Caco-2 (cell line): ENCODE measurements at regions not wholly inside any gene's neighbourhood (a gene's known extent, or its start where the extent isn't known, plus 50 kb on each side); places are given as distances from the start of the nearest gene placed in this dataset.

ENCODE experiments used
- BruUV-seq: library from RNA; stranded (reverse); fragments of 400-500 nt; replicated peaks from 2 replicates; lab custom pipeline; 2021; lab: Mats Ljungman, UMichigan
- CTCF ChIA-PET: fragments of 300-600 bp; sonication (Branson Sonifier 250); formaldehyde crosslinking; loops from one replicate; lab custom pipeline; 2022; ENCODE audit warnings: antibody characterized with exemption; lab: Charles Lee
- POLR2A ChIA-PET: fragments of 300-600 bp; sonication (Branson Sonifier 250); formaldehyde crosslinking; loops from one replicate; lab custom pipeline; 2022; ENCODE audit warnings: antibody characterized with exemption; lab: Charles Lee
- DNase-seq, 2 experiments: peaks; one replicate each; pipeline versions ENCODE4 v3.0.0 to v3.0.0-alpha.2; 2020 to 2022
- H3K27me3 ChIP-seq: replicated peaks from 2 replicates; pipeline ENCODE4 v1.6.0; 2011; ENCODE audit warnings: low read length; ENCODE audit not compliant: control insufficient read depth, insufficient read depth
- H3K36me3 ChIP-seq: 2 replicates; pipeline ENCODE4 v1.5.1; 2011; ENCODE audit warnings: low read length; ENCODE audit not compliant: control insufficient read depth, insufficient read depth
- H3K4me1 ChIP-seq: fragments of 250-450 bp; sonication (Bioruptor Pico); 2 replicates; pipeline ENCODE4 v1.5.1; 2020; ENCODE audit warnings: mild to moderate bottlenecking
- H3K4me3 ChIP-seq: 2 replicates; pipeline ENCODE4 v1.5.1; 2011; ENCODE audit warnings: low read depth, mild to moderate bottlenecking, control low read depth, low read length
- H3K9me3 ChIP-seq: fragments of 250-450 bp; sonication (Bioruptor Pico); 2 replicates; pipeline ENCODE4 v1.5.1; 2020; ENCODE audit warnings: mild to moderate bottlenecking, moderate library complexity
- H3K27ac Mint-ChIP-seq: one replicate; pipeline ENCODE4 v1.8.0; 2022; ENCODE audit warnings: mixed read lengths; ENCODE audit not compliant: unreplicated experiment
- H3K27me3 Mint-ChIP-seq: one replicate; pipeline ENCODE4 v1.8.0; 2022; ENCODE audit warnings: mixed read lengths; ENCODE audit not compliant: insufficient read depth, unreplicated experiment
- H3K36me3 Mint-ChIP-seq: one replicate; pipeline ENCODE4 v1.8.0; 2022; ENCODE audit warnings: mild to moderate bottlenecking, mixed read lengths; ENCODE audit not compliant: insufficient read depth, unreplicated experiment
- H3K4me1 Mint-ChIP-seq: one replicate; pipeline ENCODE4 v1.8.0; 2022; ENCODE audit warnings: low read depth, mixed read lengths; ENCODE audit not compliant: unreplicated experiment
- H3K4me3 Mint-ChIP-seq: one replicate; pipeline ENCODE4 v1.8.0; 2022; ENCODE audit warnings: mild to moderate bottlenecking, moderate library complexity, mixed read lengths; ENCODE audit not compliant: unreplicated experiment
- H3K9me3 Mint-ChIP-seq: one replicate; pipeline ENCODE4 v1.8.0; 2022; ENCODE audit warnings: mixed read lengths; ENCODE audit not compliant: unreplicated experiment
- intact Hi-C: fragments of 100-400 bp; cut with micrococcal nuclease; formaldehyde crosslinking; loops from one replicate; pipeline ENCODE4 v1.10.0; 2022; ENCODE audit not compliant: unreplicated experiment
- TF ChIP-seq, protein P1 (sequence below), 2 experiments: fragments of 200-600 bp in 1 of 2; IDR thresholded peaks; 1 replicate in 1 of 2; 2 replicates in 1 of 2; pipeline versions ENCODE4 v1.5.1 to v1.8.0; 2011 to 2022; ENCODE audit warnings: antibody characterized with exemption in 1 of 2, control low read depth in 1 of 2, inconsistent platforms in 1 of 2, low read depth in 1 of 2, low read length in 1 of 2, mild to moderate bottlenecking in 1 of 2, moderate library complexity in 1 of 2; ENCODE audit not compliant: insufficient read depth in 1 of 2, severe bottlenecking in 1 of 2, unreplicated experiment in 1 of 2

DNA sequence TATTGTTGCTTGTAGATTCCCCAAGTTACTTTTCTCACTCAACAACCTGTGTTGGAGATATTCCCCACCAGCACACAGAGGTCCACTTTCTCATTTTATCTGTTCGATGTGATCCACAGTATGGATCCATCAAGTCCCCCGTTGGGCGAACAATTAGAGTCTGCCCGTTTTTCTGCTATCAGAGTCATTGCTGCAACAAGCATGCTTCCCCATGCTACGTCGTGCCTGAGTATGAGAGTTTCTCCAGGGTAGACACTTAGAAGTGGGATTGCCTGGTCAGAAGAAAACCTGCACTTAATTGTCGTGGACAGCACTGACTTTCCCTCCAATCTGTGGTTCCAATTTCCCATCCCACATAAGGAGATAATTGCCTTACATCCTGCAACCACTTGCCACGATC lies 62.7 kb upstream of the SHOX start:
- CTCF ChIA-PET: no interaction called here

DNA sequence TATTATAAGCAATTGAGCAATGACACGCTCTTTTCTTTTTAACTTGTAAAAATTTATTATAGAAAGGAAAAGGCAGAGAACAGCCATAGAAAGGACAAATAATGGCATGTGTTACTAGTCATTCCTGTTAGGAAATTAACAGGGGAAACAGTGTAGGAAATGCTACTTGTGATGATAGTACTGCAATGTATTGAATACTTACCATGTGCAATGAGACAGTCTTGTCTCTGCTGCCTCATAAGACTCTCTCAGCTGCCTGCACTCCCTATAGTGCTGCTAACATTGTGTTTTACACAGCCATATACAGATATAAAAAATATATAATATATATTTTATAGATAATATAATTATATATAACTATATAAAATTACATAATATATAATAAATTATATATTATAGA lies 62.3 kb upstream of the SHOX start:
- intact Hi-C loops: no loop called here
- H3K27ac Mint-ChIP-seq: no peak overlapping the region
- no peak overlapping the region for H3K4me3 Mint-ChIP-seq
- no peaks in the 10 kb centered on the region for H3K27me3 Mint-ChIP-seq
- Histone ChIP-seq H3K4me3 (no peak overlapping the region), H3K36me3 (no peaks in the 10 kb centered on the region), H3K9me3 (no peaks in the 10 kb centered on the region), H3K4me1 (no peaks in the 10 kb centered on the region), H3K27me3 (no peaks in the 10 kb centered on the region)
- BruUV-seq: no TSS peak
- TF ChIP-seq, protein P1, sequence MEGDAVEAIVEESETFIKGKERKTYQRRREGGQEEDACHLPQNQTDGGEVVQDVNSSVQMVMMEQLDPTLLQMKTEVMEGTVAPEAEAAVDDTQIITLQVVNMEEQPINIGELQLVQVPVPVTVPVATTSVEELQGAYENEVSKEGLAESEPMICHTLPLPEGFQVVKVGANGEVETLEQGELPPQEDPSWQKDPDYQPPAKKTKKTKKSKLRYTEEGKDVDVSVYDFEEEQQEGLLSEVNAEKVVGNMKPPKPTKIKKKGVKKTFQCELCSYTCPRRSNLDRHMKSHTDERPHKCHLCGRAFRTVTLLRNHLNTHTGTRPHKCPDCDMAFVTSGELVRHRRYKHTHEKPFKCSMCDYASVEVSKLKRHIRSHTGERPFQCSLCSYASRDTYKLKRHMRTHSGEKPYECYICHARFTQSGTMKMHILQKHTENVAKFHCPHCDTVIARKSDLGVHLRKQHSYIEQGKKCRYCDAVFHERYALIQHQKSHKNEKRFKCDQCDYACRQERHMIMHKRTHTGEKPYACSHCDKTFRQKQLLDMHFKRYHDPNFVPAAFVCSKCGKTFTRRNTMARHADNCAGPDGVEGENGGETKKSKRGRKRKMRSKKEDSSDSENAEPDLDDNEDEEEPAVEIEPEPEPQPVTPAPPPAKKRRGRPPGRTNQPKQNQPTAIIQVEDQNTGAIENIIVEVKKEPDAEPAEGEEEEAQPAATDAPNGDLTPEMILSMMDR (IDR thresholded peaks at IDR 0.05; ENCODE audit: insufficient read depth in 1 of 2, low read depth in 1 of 2, low read length in 1 of 2, severe bottlenecking in 1 of 2, unreplicated experiment in 1 of 2): no peak
- no peaks in the 10 kb centered on the region for H3K36me3 Mint-ChIP-seq
- CTCF ChIA-PET: no interaction called here
- POLR2A ChIA-PET: no interaction called here
- no peaks in the 10 kb centered on the region for H3K4me1 Mint-ChIP-seq
- DNase-seq: no peak
- H3K9me3 Mint-ChIP-seq: peaks cover 24% of the 10 kb centered on the region

More for the DNA sequence above, 62.7 kb upstream of the SHOX start:
- no peaks in the 10 kb centered on the region for H3K36me3 ChIP-seq
- H3K27ac Mint-ChIP-seq: no peak overlapping the region
- no peak for DNase-seq
- no peaks in the 10 kb centered on the region for H3K27me3 ChIP-seq
- no TSS peak for BruUV-seq
- no peak overlapping the region for H3K4me3 ChIP-seq
- H3K9me3 ChIP-seq: no peaks in the 10 kb centered on the region
- H3K4me1 ChIP-seq: no peaks in the 10 kb centered on the region
- no peak overlapping the region for H3K4me3 Mint-ChIP-seq
- peaks cover 24% of the 10 kb centered on the region for H3K9me3 Mint-ChIP-seq
- H3K4me1 Mint-ChIP-seq: no peaks in the 10 kb centered on the region
- intact Hi-C loops: no loop called here
- no peaks in the 10 kb centered on the region for H3K36me3 Mint-ChIP-seq
- TF ChIP-seq, protein P1 (IDR thresholded peaks at IDR 0.05; ENCODE audit: insufficient read depth in 1 of 2, low read depth in 1 of 2, low read length in 1 of 2, severe bottlenecking in 1 of 2, unreplicated experiment in 1 of 2): no peak
- H3K27me3 Mint-ChIP-seq: no peaks in the 10 kb centered on the region
- POLR2A ChIA-PET: no interaction called here

DNA sequence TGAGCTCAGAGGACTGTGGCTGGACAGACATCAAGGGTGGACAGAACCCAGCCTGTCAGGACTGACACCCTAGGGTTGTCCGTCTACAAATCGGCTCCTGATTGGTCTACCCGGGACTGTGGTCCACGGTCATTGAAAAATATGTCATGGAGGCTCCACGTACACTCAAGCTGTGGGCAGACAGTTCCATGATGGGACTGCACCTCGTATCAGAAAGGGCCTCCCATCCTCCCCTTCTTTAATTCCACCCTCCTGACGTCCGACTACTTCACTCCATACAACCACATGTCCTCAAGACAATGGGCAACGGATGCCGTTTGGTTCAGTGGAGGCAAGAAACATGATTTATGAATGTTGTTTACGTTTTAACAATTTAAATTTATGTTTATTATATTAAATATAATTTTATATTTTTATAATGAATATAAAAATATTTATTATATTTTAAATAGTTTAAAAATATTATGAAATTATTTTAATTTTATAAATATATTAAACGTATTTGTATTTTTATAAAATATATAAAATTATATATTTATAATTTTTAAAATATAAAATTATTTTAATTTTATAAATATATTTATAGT lies 58.0 kb upstream of the SHOX start:
- ChIA-PET POLR2A (no interaction called here), CTCF (no interaction called here)
- Mint-ChIP-seq H3K4me3 (no peak overlapping the region), H3K36me3 (no peaks in the 10 kb centered on the region), H3K27ac (no peak overlapping the region), H3K4me1 (no peaks in the 10 kb centered on the region), H3K27me3 (no peaks in the 10 kb centered on the region), H3K9me3 (peaks cover 20% of the 10 kb centered on the region)
- TF ChIP-seq, protein P1 (IDR thresholded peaks at IDR 0.05; ENCODE audit: insufficient read depth in 1 of 2, low read depth in 1 of 2, low read length in 1 of 2, severe bottlenecking in 1 of 2, unreplicated experiment in 1 of 2): no peak
- intact Hi-C loops: no loop called here
- H3K4me3 ChIP-seq: no peak overlapping the region
- no TSS peak for BruUV-seq
- H3K27me3 ChIP-seq: no peaks in the 10 kb centered on the region
- no peaks in the 10 kb centered on the region for H3K4me1 ChIP-seq
- DNase-seq: no peak
- 0 out of 2 replicates have a peak, but pooled peaks cover under 1% of the 10 kb centered on the region for H3K9me3 ChIP-seq
- no peaks in the 10 kb centered on the region for H3K36me3 ChIP-seq
